ENCODE measurements at regions not wholly inside any gene's neighbourhood (a gene's known extent, or its start where the extent isn't known, plus 50 kb on each side); places are given as distances from the start of the nearest gene placed in this dataset.

DNA sequence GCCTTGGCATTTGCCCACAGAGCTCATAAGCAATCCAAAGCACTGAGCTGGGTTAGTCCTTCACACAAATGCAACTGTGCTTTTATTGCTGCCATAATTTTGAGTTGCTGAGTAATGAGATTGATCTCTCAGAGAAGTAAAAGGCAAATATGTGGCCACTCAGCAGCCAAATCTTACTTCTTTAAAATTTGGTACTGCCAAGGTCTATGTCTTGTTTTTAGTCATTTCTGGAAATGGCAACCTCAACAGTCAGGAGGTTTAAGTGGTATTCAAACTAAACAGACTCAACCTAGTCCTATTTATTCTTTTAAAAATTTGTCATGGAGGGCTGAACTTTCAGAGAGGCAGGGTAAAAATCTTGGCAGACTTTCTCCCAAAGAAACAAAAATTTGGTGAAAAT lies 216.4 kb upstream of the GJB5 start:
- TF ChIP-seq POLR2AphosphoS5 (IDR thresholded peaks at IDR 0.05; ENCODE audit: low read depth, low read length) (no peak), TAF1 (IDR thresholded peaks at IDR 0.05; ENCODE audit: borderline replicate concordance, insufficient read depth, low read length) (no peak), FOXP2 (optimal IDR thresholded peaks at IDR 0.05; ENCODE audit: borderline replicate concordance, extremely low read depth, extremely low read length, insufficient read depth) (no peak), SIN3A (IDR thresholded peaks at IDR 0.05; ENCODE audit: borderline replicate concordance, insufficient read depth, low read length) (no peak)

All from PFSK-1 (cell line).